ENCODE measurements at regions not wholly inside any gene's neighbourhood (a gene's known extent, or its start where the extent isn't known, plus 50 kb on each side); places are given as distances from the start of the nearest gene placed in this dataset.

DNA sequence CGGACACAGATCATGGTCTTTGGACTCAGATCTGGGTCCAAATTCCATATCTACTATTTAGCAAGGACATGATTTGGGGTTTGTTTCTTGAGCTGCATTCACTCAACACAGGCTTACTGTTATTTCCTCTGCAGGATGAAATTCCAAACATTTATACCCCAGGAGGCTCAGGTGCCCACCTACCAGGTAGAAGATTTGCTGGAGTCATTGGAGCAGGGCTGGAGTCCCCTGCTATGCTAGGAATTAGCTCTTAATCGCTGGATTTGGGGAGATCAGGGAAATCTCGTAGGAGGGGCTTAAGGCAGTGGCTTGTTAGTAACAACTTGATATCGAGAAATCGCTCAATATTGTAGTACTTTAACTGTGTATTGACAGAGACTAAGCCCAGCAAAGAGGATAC, 193.0 kb downstream of the IL20RB start:
- TF ChIP-seq CTCF (IDR thresholded peaks at IDR 0.05): no peak
- TF ChIP-seq POLR2AphosphoS5 (IDR thresholded peaks at IDR 0.05): no peak
